ENCODE measurements at regions not wholly inside any gene's neighbourhood (a gene's known extent, or its start where the extent isn't known, plus 50 kb on each side); places are given as distances from the start of the nearest gene placed in this dataset.

DNA sequence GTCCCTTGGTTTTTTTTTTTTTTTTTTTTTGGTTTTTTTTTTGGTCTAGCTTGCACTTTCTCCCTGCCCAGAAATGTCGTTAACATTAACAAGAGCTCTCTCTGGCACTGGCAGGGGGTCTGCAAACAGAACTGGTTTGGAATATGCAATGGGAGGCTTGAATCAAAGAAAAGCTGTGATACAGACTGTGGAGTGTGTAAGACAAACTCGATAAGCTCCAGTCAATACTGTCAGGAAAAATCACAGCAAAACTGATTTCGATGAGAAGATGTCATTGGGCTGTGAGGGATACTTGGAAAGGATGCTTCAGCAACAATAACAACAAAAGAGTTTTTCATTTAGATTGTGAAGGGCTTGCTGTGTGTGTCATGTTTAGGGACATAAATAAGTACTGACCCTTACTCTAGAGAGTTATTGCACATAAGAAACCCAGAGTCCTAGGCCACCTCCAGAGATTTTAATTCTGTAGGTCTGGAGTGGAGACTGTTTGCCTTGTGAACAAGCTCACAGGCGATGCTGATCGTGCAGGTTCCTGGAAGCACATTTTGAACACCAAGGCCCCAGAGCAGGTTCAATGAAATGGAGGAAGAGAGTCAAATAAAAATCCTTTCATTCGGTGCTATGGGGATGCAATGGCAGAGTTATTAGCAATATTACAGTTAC, 470.7 kb upstream of the RBFOX1 start:
- ChIA-PET CTCF (interaction anchor here (0.6 kb wide), 1 partner anchor 12 kb away, joined by 3 read pairs; no protein-coding TSS in a partner anchor), POLR2A (ENCODE audit: low non-redundant PET) (no interaction called here)
- TF ChIP-seq, protein P1, sequence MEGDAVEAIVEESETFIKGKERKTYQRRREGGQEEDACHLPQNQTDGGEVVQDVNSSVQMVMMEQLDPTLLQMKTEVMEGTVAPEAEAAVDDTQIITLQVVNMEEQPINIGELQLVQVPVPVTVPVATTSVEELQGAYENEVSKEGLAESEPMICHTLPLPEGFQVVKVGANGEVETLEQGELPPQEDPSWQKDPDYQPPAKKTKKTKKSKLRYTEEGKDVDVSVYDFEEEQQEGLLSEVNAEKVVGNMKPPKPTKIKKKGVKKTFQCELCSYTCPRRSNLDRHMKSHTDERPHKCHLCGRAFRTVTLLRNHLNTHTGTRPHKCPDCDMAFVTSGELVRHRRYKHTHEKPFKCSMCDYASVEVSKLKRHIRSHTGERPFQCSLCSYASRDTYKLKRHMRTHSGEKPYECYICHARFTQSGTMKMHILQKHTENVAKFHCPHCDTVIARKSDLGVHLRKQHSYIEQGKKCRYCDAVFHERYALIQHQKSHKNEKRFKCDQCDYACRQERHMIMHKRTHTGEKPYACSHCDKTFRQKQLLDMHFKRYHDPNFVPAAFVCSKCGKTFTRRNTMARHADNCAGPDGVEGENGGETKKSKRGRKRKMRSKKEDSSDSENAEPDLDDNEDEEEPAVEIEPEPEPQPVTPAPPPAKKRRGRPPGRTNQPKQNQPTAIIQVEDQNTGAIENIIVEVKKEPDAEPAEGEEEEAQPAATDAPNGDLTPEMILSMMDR (conservative IDR thresholded peaks at IDR 0.05; ENCODE audit: low read depth) = no peak
- DNase-seq (ENCODE audit: low spot score) = no peak
- no peak overlapping the region for H3K27ac ChIP-seq

GRCh38 chr16:6861135-6861814, 471.4 kb upstream of the RBFOX1 start:
- no peak for DNase-seq (ENCODE audit: low spot score)
- ChIA-PET CTCF (no interaction called here), POLR2A (ENCODE audit: low non-redundant PET) (no interaction called here)
- TF ChIP-seq, protein P1 (conservative IDR thresholded peaks at IDR 0.05; ENCODE audit: low read depth) = no peak
- no peak overlapping the region for H3K27ac ChIP-seq

DNA sequence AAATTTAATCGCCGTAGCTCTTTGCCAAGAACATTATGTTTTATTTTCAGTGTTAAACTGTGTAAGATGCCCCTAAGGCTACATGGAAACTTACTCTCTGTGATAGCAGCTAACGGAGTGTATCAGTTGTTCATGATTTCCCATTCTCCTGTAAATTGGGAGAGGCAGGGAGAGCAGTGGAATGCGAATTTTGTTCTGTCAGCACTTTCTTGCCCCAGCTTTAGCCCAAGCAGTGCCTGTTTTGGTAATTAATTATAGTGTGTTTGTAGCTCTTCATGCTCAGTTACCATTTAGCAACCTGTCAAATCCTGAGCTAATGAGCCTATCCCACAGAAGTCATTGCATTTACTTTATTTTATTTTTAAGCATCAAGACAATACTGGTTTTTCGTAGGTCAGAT, 475.1 kb upstream of the RBFOX1 start:
- ChIA-PET CTCF (no interaction called here), POLR2A (ENCODE audit: low non-redundant PET) (no interaction called here)
- TF ChIP-seq, protein P1 (conservative IDR thresholded peaks at IDR 0.05; ENCODE audit: low read depth) = no peak

DNA sequence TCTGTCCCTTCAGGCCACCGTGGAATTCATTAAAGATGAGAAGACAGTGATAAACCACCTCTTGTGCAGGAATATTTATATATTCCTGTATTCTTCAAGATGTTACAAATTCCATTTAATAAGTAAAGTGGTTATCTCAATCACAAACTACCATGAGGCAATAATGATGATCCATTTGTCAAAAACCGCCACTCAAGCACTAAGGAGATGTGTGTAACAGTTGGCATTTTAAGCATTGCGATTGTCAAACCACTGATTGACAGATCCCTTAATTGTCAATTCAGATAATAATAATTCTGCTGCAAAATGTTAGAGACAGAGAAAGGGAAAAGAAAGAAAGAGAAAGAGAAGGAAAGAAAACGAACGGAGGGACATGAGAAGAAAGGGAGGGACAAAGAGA, 476.1 kb upstream of the RBFOX1 start:
- CTCF ChIA-PET = no interaction called here
- TF ChIP-seq, protein P1 (conservative IDR thresholded peaks at IDR 0.05; ENCODE audit: low read depth) = no peak
- POLR2A ChIA-PET (ENCODE audit: low non-redundant PET) = no interaction called here
- no peak overlapping the region for H3K27ac ChIP-seq
- DNase-seq (ENCODE audit: low spot score) = no peak

More for the DNA sequence above, 475.1 kb upstream of the RBFOX1 start:
- no peak overlapping the region for H3K27ac ChIP-seq
- DNase-seq (ENCODE audit: low spot score) = no peak

GRCh38 chr16:6853565-6853964, 479.1 kb upstream of the RBFOX1 start:
- H3K27ac ChIP-seq = no peak overlapping the region
- CTCF ChIA-PET = no interaction called here
- no peak for DNase-seq (ENCODE audit: low spot score)
- TF ChIP-seq, protein P1 (conservative IDR thresholded peaks at IDR 0.05; ENCODE audit: low read depth) = no peak
- POLR2A ChIA-PET (ENCODE audit: low non-redundant PET) = no interaction called here

GRCh38 chr16:6852643-6853225, 479.9 kb upstream of the RBFOX1 start:
- POLR2A ChIA-PET (ENCODE audit: low non-redundant PET) = no interaction called here
- H3K27ac ChIP-seq = no peak overlapping the region
- CTCF ChIA-PET = no interaction called here
- TF ChIP-seq, protein P1 (conservative IDR thresholded peaks at IDR 0.05; ENCODE audit: low read depth) = no peak
- DNase-seq (ENCODE audit: low spot score) = no peak

All from RWPE1 (cell line).